ENCODE measurements at regions not wholly inside any gene's neighbourhood (a gene's known extent, or its start where the extent isn't known, plus 50 kb on each side); places are given as distances from the start of the nearest gene placed in this dataset.

DNA sequence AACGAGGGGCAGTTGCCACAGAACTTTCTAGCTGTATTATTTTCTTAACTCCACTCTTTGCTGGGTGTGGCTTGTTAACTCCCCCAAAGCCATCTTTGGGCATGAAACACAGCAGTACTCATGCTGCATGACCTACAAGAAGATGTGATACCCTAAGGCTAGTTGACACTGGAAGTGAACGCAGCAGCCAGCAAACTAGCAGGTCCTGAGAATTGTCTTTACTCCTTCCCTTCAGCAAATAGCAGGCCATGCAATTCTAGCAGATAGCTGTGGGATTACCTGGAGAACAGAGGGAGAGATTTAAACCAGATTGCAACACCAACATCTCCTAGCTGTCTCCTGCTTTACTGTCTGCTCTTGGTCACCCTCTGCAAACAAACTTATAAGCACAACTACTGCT, 688.0 kb upstream of the ZWINT start:
- TF ChIP-seq REST (IDR thresholded peaks at IDR 0.05; ENCODE audit: unreplicated experiment) (no peak), CTCF (conservative IDR thresholded peaks at IDR 0.05; ENCODE audit: low read depth in 2 of 2) (no peak), EZH2phosphoT487 (IDR thresholded peaks at IDR 0.05; ENCODE audit: unreplicated experiment) (no peak), POLR2AphosphoS5 (IDR thresholded peaks at IDR 0.05; ENCODE audit: low read depth) (no peak)
